HPDE6-E6E7 (cell line): ENCODE measurements at regions not wholly inside any gene's neighbourhood (a gene's known extent, or its start where the extent isn't known, plus 50 kb on each side); places are given as distances from the start of the nearest gene placed in this dataset.
A peak's percentile ranks its signal among the peaks of the same experiment; 100 is the strongest.

Source experiments
- DNase-seq: peaks from one replicate; pipeline ENCODE4 v3.0.0; 2011; ENCODE audit warnings: missing footprints; ENCODE audit errors: extremely low spot score

DNA sequence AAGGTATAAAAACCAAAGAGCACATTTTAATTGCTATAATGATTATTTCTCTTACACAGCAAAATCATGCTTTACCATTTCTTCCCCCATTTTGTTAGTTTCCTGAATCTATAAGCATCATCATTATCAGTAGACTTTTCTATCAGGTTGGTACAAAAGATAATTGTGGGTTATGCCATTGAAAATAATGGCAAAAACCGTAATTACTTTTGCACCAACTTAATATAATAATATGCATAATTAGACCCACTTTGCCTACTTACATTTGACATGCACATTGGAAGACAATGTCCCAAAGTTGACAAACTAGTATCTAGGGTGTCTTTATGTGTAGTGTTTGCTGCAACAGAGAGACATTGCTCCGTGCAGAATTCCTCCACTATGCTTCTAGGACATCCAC, 594.2 kb downstream of the LMO4 start:
- DNase-seq = no peak

DNA sequence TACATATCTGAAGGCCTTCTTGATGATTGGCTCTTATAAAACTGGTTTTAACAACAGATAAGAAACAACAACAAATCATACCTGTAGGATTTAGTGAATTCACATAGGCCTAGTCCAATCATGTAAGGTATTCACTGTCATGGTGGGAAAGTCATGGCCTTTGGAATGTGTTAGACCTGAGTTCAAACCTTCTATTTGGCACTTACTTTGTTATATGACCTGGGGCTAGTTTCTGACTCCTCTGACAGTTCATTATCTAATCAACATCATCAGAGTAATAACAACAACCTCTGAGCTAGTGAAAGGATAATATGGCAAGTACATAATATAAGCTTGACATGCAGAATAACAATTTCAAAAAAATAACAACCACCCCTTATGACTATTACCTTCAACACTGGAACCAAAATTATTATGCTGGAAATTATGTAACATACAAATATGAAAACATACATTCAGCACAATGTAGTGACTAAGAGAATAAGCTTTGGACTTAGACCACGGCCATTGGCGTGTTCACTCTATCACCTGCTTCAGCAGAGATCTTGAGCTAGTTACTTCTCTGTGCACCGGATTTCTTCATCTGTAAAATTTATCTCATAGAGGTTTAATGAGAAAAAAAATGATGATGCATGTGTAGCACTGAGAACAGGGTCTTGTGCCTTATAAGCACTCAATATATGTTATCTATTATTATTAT, 597.6 kb downstream of the LMO4 start:
- no peak for DNase-seq

DNA sequence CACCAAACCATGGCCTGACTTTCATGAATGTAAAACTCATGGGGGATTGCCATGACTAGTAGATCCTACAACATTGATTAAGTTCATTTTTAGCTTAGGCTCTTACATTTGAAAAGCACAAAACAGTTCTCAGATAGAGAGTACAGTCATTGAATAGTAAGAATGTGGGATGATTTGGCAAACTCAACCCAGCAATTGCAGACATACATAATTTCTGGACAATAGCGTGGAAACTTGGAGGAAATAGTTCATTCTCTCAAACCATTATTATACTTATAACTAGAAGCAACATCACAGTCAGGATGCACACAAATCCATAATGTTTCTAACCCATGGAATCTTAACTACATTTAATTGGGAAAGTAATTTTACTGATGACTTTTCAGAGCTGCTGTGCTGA, 598.2 kb downstream of the LMO4 start:
- no peak for DNase-seq

DNA sequence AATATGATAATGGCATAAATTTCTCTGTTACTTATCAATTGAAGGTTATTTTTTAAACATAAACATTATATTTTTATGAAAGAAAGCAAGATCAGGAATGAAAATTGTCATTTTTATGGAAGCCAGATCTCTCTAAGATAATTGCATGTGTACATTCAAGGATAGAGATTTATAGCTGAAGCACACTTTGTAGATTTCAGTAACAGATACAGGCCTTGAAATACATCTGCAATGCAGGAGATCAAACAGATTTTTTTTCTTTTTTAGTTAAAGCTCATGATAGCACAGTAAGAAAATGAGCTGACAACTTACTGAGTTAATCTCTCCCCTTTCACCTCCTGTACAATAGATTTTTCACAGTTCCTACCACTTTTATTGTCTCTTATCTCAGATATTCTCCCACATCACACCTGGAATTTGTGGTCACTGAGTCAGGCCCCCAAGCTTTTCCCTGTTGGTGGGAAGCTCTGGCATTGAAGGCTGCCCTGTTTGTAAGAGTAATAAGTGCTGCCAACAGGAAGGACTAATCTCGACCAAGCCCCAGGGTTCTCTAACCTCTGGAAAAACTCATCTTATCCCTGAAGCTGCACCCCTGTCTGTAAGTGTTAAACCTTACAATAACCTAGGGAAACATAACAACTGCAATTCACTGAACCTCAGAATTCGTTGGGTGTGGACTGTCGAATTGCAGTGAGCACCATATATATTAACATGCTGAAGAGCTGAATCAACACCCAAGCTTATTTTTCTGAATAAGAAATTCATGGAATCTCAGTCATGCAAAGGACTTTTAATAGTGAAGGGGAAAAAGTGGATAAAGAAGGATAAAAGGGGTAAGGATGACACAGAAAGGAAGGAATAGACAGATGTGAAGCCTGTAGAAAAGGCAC, 599.0 kb downstream of the LMO4 start:
- DNase-seq = no peak

DNA sequence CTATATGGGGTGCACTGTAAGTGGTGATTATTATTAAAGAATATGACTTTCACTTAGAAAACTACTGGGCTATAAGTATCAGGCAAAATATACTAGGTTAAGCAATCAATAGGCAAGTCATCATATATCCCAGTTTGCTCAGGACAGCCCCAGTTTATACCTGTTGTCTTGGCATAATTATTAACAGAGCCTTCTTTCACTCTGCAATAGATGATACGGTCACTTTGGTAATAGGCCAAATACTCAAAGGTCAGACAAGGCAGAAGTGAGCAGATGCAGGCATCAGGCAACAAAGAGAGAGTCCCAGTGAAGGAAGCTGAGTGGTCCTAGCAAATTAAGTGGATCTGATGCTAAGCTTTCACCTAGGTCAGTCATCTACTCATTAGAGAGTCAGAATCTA, 599.9 kb downstream of the LMO4 start:
- DNase-seq = no peak

DNA sequence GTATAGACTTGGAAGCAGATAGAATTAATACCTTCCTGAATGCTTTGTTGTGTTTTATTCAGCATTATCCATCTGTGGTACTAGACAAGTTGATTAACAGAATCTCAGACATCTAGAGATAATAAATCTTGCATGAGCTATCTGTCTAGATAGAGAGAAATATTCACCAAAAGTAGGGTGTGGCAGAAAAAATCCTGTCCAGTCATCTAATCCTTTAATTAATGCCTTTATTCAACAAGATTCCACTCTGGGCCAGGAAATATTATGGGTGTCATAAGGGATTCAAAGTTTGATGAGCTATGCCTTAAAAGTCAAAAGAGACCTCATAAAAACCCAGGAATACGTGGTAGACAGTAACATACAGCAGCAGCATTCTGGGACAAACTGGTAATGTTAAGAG, 601.2 kb downstream of the LMO4 start:
- no peak for DNase-seq

DNA sequence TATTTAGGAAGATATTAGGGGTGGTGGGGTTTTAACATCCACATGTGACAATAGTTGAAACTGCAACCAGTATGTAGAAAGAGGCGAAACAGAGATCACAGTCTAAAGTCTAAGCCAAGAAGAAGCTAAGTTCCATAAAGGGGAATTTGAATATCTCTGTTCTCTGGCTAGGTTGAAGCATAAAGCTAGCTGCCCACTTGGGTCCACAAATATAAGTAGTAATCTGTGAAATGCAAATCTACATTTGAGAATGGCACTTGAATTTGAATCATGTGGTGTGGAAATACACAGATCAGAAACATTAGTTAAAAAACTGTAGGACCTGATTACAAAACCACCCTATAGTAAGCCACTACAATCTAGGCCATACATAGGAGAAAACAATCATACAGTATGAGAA, 602.1 kb downstream of the LMO4 start:
- no peak for DNase-seq

DNA sequence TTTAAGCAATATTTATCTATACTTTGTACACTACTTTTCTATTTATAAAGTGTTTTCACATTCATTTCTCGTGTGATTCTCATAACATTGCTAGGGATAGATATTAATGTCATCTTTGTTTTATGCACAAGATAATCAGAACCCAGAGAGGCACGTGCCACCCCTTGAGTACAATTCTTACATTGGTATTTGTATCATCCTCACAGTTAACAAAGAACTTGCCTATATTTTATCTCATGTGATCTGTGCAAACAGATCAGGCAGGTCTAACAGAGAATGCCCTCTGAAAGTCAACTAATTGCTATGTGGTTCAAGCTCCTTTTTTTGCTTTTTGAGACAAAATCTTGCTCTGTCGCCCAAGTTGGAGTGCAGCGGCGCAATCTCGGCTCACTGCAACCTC, 604.5 kb downstream of the LMO4 start:
- DNase-seq = no peak

DNA sequence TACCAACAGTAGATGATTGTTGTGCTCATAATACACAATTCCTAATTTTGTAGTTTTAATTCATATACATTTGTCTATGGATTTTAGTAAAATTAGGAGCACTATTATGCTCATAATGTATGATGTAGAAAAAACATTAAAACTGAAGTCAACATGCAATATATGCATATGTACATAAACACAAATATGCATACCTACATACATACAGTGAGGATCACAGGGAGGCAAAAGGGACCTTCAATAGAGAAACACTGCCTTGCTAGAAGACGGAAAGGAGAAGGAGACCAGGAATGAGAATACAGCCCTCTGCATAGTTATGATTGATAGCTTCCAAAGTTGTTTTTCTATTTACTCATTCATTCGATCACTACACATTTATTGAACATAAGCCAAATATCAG, 606.5 kb downstream of the LMO4 start:
- no peak for DNase-seq

DNA sequence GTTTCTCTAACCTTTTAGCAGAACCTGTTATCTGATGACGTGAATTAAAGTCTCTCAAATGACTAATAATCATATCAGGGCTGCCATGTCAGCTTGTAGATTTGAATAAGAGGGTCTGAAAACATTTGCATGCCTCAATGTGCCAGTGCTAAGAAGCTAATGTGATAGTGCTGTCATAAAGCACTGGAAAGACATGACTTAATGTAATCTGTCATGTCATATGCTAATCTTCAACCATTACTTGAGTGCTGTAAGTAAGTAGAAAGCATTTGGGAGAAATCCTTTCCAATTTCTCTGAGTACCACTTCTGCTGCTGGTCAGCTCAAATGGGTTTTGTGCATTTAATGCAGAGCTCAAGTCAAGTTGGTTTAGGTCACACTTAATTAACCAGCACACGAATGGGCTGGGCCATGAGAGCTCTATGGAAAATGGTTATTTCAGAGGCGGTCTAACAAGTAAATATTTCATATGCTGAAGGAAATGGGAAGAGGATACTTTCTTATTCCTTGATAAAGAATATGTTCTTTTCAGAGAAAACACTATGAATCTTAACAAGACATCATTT, 609.2 kb downstream of the LMO4 start:
- DNase-seq = no peak

DNA sequence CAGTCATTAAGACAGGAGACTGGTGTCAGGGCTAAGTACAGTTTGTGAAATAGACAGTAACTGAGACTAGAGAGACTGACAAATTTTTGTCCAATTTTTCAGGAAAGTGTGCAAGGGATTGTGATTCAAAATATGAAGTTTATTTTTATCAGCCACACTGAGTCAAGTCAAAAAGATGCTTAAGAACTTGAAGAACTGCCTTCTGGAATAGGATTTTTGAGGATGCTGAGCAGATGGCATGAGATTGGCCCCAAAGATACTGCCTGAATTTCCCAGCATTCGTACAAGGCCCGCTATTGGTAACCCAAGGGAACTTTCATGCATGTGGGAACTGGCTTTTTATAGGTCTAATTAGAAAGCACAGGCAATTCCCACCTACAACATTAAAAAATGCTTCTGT, 610.0 kb downstream of the LMO4 start:
- no peak for DNase-seq

DNA sequence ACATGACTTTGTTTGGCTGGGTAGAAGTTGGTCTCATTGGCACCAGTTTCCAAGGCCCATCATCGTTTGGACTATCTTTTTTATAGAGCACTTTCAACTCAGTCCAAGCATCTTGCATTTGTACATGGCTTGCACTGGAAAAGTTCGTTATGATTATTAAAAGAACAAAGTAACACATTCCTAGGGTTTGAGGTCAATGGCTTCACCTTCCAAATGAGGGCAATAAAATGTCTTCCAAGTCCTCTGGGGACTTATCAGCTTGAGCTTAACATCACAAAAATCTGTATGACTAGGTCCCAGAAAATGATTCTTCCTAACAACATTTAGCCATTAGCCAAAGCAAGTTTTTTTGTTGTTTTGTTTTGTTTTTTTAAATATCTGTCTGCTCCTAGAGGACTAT, 610.8 kb downstream of the LMO4 start:
- DNase-seq = no peak

DNA sequence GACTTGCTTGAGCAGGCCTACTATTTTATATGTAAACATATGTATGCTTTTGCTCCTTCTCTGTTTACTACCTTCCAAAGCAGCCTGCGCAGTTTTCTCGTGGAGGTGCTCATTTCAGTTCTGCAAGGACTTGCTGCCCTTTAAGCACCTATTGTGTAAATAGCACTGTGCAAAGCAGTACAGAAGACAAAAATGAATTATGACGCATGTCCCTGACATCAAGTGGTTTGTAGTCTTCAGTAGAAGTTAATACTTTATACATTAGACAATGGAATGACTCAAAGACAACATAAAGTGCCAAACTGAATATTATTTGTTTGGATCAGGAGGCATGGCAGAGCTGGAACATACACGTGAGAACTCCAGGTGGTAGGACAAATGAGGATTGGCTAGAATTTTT, 611.7 kb downstream of the LMO4 start:
- DNase-seq = no peak

DNA sequence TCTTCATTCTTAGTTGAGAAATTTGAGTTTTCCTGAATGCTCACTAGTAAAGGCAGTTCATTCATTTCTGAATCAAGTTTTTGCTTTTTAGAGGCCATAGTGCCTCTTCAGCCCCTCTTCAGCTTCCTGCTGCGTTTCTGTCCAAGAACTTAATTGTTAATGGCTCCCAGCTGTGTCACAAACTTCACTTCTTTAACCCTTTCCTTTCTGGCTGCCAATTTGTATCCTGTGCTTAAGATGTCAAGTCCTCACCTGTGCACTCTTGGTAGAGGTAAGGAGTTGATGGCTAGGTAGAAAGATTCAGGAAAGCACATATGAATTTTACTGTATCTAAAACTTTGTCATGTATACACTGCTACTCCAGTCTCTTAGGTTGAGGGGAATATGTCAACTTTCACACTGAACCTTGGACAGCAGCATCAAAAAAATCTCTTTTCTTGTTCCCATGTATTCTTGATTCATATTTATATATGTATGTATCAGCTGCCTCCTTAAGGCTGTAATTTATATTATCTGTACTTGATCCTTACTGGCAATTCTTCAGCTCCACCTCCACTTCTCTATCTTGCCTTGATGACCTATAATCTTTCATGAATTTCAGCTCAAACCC, 612.8 kb downstream of the LMO4 start:
- DNase-seq = no peak

DNA sequence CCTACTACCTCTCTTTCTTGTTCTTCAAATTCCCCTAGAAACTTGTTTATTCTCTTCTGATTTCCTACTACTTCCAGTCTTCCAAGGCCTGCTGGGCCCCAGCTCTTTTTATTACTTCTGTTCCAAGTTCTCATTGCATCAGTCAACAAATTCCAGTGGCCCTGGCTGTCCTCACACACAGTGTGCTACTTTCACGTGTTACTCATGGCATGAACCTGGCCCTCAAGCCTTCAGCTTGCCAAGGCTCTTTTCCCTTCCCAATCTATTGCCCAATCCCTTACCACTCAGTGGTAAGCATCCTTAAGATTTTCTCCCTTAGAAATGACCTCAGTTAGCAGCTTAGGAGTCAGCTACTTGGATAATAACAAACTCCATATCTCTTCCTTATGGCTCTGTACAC, 613.5 kb downstream of the LMO4 start:
- DNase-seq = no peak

DNA sequence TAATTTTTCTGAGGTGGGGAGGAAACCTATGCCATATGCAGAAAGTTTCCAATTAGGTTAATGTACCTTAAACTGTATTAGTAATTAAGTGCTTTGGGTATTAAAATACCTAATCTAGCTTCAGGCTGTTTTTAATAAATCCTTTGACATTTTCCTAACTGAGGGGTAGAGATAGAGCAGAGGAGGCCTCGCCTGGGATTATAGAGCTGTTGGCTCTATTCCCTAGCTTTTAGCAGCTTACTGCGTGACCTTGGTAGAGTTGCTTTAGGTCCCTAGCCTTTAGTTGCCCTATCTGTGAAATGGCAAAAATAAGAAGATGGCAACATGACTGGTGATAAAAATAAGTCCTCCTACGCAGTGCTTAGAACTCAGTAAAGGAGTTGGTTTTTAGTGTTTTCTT, 621.0 kb downstream of the LMO4 start:
- DNase-seq = no peak

DNA sequence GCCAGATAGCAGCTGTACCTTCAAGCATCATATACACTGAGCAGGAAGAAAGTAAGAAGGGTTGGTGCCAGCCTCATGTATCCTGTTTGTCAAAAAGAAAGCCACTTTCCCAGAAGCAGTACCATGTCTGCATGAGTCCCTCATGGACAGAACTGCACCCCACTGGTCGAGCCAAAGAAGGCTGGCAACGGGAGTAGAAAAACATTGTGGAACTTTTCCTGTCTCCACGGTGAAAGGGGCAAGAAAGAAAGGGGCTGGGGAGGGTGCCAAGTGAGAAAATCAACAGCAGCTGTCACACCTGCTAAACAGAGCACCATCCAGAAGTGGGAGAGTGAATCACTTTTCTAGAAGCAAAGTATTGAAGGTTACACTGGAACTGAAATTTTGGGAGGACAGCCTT, 621.7 kb downstream of the LMO4 start:
- DNase-seq = no peak

DNA sequence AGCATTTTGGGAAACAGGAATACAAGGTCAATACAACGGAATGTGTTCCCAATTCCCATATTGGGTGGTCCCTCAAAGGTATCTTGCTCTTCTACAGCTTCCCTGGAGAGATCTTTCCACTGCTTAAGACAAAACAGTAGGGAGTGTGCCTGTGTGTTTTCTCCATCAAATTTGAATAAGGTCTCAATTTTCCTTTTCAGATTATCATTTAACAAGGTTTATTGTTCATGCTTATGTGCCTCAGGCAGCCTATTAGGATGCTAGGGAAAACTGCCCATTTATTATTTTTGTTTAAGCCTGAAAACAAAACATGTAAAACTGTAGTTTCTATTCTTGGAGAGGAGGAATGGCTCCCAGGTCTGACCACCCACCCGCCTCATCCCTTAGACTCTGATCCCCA, 622.7 kb downstream of the LMO4 start:
- no peak for DNase-seq

DNA sequence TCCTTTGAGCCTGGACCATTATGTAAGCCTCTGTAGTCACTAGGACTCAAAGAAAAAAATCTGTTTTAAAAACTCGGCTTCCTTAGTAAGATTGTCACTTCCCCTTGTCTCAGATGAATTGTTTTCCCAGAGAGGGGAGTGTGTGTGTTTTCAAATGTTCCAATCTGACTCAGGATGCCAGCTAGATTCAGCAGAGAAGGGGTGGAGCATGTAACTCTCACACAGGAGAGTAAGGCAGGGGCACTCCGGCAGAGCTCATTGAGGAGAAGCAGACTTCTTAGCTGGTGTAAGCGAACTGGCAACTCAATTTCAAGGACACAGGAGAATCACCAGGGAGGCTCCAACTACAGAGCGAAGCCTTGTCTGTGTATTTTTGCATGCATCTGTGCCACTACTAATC, 623.2 kb downstream of the LMO4 start:
- DNase-seq = no peak

DNA sequence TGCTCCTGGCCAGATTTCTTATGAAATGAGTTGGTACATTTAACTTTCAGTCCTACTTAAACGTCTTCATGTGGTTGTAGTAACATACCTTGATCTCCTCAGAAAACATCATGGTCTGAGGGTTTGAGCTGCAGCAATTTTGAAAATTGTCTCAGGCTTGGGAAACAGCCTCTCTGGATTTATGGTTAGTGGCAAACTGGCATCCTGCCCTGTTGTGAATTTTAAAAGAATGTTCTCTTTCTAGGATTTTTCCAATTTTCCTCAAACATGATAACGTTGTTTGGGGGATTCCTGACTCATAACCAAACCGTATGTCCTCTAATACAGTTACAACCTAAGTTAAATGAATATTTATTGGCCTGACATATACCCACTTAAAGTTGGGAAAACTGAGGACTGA, 624.4 kb downstream of the LMO4 start:
- no peak for DNase-seq

DNA sequence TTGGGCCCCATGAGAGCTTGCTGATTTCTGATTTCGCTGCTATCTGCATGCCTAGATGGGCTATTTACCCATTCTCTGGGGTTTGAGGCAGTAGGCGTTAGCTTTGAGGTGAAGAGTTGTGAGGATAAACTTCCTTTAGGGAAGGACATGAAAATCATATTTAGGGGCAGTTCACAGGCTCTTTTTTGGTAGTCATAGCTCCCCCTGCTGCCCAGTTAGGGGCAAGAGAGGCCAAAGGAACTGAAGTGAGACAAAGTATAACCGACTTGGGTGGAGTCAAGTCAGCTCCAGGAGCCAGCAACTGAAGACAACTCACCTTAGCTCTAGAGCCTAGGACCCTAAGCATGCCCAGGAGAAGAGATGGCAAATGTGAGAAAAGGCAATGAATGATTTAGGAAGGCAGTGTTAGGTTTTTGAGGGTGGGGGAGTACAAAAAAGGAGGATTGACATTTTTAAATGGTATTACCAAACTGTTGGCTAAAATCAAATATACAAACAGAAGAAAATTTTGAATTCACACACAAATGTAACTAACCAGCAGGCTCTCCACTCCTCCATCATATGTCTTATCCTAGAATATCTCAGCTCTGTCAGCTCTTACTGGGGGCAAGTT, 625.2 kb downstream of the LMO4 start:
- DNase-seq = peak; percentile 36

DNA sequence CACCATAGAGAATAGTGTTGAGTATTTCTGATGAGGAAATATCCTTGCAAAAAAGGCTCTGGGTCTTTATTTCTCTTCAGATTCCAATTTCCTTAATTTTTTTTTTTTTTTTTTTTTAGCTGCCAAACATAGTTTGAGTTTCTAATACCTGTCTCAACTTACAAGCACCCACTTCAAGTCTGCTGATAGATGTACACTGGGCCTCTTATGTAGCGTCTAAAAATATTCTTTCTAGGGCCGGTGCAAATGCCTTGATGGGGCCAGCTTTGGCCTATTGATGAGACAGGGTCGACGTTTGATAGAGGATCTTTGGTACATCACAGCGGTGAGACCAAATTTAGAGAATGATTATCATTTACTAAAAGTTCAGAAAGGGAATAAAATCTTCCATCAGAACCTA, 626.4 kb downstream of the LMO4 start:
- no peak for DNase-seq
